Hepatocyte (in vitro differentiated cells): ENCODE measurements at regions not wholly inside any gene's neighbourhood (a gene's known extent, or its start where the extent isn't known, plus 50 kb on each side); places are given as distances from the start of the nearest gene placed in this dataset.

Experiments
- DNase-seq: peaks from one replicate; pipeline ENCODE4 v3.0.0-alpha.2; 2016; ENCODE audit warnings: low spot score
- H2AFZ ChIP-seq: fragments of 200-600 bp; sonication (generic); 2 replicates; pipeline ENCODE4 v1.6.0; 2016; ENCODE audit warnings: antibody characterized with exemption, mild to moderate bottlenecking
- H3K27ac ChIP-seq: fragments of 200-600 bp; sonication (generic); 2 replicates; pipeline ENCODE4 v1.5.1; 2016; ENCODE audit warnings: mild to moderate bottlenecking
- H3K27me3 ChIP-seq: fragments of 200-600 bp; sonication (generic); 2 replicates; pipeline ENCODE4 v1.6.1; 2016
- H3K36me3 ChIP-seq: fragments of 200-600 bp; sonication (generic); replicated peaks from 2 replicates; pipeline ENCODE4 v1.5.1; 2016; ENCODE audit warnings: low read depth; ENCODE audit not compliant: insufficient read depth
- H3K4me1 ChIP-seq: fragments of 200-600 bp; sonication (generic); 2 replicates; pipeline ENCODE4 v1.5.1; 2016; ENCODE audit warnings: mild to moderate bottlenecking, moderate library complexity; ENCODE audit not compliant: insufficient read depth
- H3K4me2 ChIP-seq: fragments of 200-600 bp; sonication (generic); 2 replicates; pipeline ENCODE4 v1.6.0; 2016
- H3K4me3 ChIP-seq: fragments of 200-600 bp; sonication (generic); 2 replicates; pipeline ENCODE4 v1.5.1; 2016; ENCODE audit warnings: mild to moderate bottlenecking
- H3K79me2 ChIP-seq: fragments of 200-600 bp; sonication (generic); 2 replicates; pipeline ENCODE4 v1.6.0; 2017; ENCODE audit warnings: mild to moderate bottlenecking
- H3K9me2 ChIP-seq: fragments of 200-600 bp; sonication (generic); replicated peaks from 2 replicates; pipeline ENCODE4 v1.6.0; 2017; ENCODE audit warnings: mild to moderate bottlenecking; ENCODE audit not compliant: insufficient read depth
- H3K9me3 ChIP-seq: fragments of 200-600 bp; sonication (generic); 2 replicates; pipeline ENCODE4 v1.5.1; 2016; ENCODE audit warnings: low read depth, mild to moderate bottlenecking
- H4K20me1 ChIP-seq: fragments of 200-600 bp; sonication (generic); 2 replicates; pipeline ENCODE4 v1.6.0; 2016; ENCODE audit warnings: mild to moderate bottlenecking; ENCODE audit not compliant: insufficient read depth, poor library complexity, severe bottlenecking
- EZH2 ChIP-seq: fragments of 200-600 bp; sonication (generic); IDR thresholded peaks from 2 replicates; pipeline ENCODE4 v1.6.1; 2016; ENCODE audit warnings: antibody characterized with exemption, mild to moderate bottlenecking, borderline replicate concordance
- EZH2phosphoT487 ChIP-seq: fragments of 200-600 bp; sonication (generic); IDR thresholded peaks from one replicate; pipeline ENCODE4 v1.6.1; 2018; ENCODE audit warnings: antibody characterized with exemption, mild to moderate bottlenecking, low read depth, moderate library complexity; ENCODE audit not compliant: unreplicated experiment, severe bottlenecking
- WGBS: methylation state at CpG from one replicate; pipeline ENCODE4 v1.1.6; 2016; ENCODE audit warnings: low lambda C conversion rate; ENCODE audit errors: missing lambda C conversion rate; 5-methylcytosine and 5-hydroxymethylcytosine counted together
- TF ChIP-seq, protein P1 (sequence below): fragments of 200-600 bp; sonication (generic); IDR thresholded peaks from 2 replicates; pipeline ENCODE4 v1.5.1; 2016; ENCODE audit warnings: antibody characterized with exemption, mild to moderate bottlenecking; ENCODE audit not compliant: poor library complexity

DNA sequence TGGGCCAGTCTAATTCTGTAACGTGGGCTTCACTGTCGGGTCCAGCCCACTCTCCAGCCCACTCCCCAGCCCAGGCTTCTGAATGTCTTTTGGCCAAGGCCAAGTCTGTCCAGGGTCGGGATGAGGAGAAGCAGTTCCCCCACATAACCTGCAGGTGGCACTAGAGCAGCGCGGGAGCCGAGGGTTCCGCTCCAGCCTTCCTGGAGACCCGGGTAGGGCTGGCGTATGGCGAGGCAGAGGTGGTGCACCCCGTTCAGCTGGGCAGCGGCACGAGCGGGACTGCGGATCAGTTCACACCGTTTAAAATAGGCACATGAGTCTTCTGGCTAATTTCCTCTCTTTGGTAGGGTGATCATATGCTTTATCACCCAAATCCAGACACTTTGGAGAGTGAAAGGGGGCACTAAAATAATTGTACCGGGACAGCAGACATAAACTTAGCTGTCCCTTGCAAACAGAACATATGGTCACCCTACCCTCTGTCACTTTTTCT, 185.9 kb downstream of the MSX2 start:
- TF ChIP-seq, protein P1, sequence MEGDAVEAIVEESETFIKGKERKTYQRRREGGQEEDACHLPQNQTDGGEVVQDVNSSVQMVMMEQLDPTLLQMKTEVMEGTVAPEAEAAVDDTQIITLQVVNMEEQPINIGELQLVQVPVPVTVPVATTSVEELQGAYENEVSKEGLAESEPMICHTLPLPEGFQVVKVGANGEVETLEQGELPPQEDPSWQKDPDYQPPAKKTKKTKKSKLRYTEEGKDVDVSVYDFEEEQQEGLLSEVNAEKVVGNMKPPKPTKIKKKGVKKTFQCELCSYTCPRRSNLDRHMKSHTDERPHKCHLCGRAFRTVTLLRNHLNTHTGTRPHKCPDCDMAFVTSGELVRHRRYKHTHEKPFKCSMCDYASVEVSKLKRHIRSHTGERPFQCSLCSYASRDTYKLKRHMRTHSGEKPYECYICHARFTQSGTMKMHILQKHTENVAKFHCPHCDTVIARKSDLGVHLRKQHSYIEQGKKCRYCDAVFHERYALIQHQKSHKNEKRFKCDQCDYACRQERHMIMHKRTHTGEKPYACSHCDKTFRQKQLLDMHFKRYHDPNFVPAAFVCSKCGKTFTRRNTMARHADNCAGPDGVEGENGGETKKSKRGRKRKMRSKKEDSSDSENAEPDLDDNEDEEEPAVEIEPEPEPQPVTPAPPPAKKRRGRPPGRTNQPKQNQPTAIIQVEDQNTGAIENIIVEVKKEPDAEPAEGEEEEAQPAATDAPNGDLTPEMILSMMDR: peak; percentile 96
- TF ChIP-seq EZH2: no peak
- WGBS: 7% methylated on average over 17 of the region's 17 CpGs
- Histone ChIP-seq H3K4me2 (peak overlapping the region; percentile 70), H3K27me3 (peaks cover 9% of the 10 kb centered on the region), H3K4me3 (no peak overlapping the region), H3K36me3 (no peaks in the 10 kb centered on the region), H2AFZ (peak overlapping the region; percentile 26), H3K9me2 (no peaks in the 10 kb centered on the region), H3K9me3 (no peaks in the 10 kb centered on the region), H3K27ac (no peak overlapping the region), H3K4me1 (no peaks in the 10 kb centered on the region), H3K79me2 (no peaks in the 10 kb centered on the region), H4K20me1 (no peaks in the 10 kb centered on the region)
- peak; percentile 82 for DNase-seq

DNA sequence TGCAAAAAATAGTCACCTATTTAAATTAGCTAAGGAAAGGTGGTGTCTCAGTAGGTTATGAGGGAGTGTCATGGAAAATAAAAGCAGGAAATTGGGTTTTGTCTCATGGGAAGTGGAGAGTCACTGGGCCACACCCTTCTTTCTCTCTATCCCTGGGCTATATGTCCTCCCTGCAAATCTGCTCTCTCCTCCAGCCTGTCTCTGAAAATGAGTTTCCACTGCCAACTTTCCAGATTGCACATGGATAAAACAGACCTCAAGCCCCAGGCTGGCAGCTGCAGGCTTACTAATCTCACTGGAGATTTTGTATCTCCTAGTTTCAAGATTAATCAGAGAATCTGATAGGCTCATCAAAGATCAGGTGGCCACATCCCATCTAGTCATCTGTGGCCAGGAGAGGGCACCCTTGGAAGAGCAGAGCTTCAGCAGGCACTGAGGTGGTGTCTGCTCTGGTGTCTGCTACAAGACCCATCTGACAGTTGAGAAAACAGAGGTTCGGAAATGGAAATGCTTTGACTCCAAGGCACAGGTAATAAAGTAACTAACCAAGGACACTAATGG, 178.9 kb downstream of the MSX2 start:
- no peak for DNase-seq
- H3K9me2 ChIP-seq: no peaks in the 10 kb centered on the region
- H4K20me1 ChIP-seq: no peaks in the 10 kb centered on the region
- no peak overlapping the region for H3K4me2 ChIP-seq
- no peak overlapping the region for H3K4me3 ChIP-seq
- H3K27ac ChIP-seq: no peak overlapping the region
- no peaks in the 10 kb centered on the region for H3K79me2 ChIP-seq
- 96% methylated on average over 1 of the region's 1 CpG for WGBS
- no peaks in the 10 kb centered on the region for H3K27me3 ChIP-seq
- no peaks in the 10 kb centered on the region for H3K36me3 ChIP-seq
- H3K9me3 ChIP-seq: no peaks in the 10 kb centered on the region
- H3K4me1 ChIP-seq: no peaks in the 10 kb centered on the region
- H2AFZ ChIP-seq: no peak overlapping the region
- TF ChIP-seq EZH2: no peak
- TF ChIP-seq, protein P1: no peak
- TF ChIP-seq EZH2phosphoT487: no peak

DNA sequence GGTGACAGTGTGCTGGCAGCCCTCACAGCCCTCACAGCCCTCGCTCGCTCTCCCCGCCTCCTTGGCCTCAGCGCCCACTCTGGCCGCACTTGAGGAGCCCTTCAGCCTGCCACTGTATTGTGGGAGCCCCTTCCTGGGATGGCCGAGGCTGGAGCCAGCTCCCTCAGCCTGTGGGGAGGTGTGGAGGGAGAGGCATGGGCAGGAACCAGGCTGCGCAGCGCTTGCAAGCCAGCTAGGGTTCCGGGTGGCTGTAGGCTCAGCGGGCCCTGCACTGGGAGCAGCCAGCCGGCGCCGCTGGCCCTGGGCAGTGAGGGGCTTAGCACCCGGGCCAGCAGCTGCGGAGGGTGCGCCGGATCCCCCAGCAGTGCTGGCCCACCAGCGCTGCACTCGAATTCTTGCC, 177.0 kb downstream of the MSX2 start:
- H3K27me3 ChIP-seq: no peaks in the 10 kb centered on the region
- H3K9me3 ChIP-seq: no peaks in the 10 kb centered on the region
- no peak for DNase-seq
- H3K79me2 ChIP-seq: no peaks in the 10 kb centered on the region
- no peaks in the 10 kb centered on the region for H4K20me1 ChIP-seq
- H3K27ac ChIP-seq: no peak overlapping the region
- H3K4me3 ChIP-seq: no peak overlapping the region
- H3K4me1 ChIP-seq: no peaks in the 10 kb centered on the region
- TF ChIP-seq, protein P1: no peak
- TF ChIP-seq EZH2phosphoT487: no peak
- TF ChIP-seq EZH2: no peak
- H2AFZ ChIP-seq: no peak overlapping the region
- H3K36me3 ChIP-seq: no peaks in the 10 kb centered on the region
- no peak overlapping the region for H3K4me2 ChIP-seq
- WGBS: 99% methylated on average over 16 of the region's 19 CpGs
- H3K9me2 ChIP-seq: no peaks in the 10 kb centered on the region
